BE2C (cell line): ENCODE measurements at regions not wholly inside any gene's neighbourhood (a gene's known extent, or its start where the extent isn't known, plus 50 kb on each side); places are given as distances from the start of the nearest gene placed in this dataset.

Source experiments
- DNase-seq: peaks from one replicate; pipeline ENCODE4 v3.0.0-alpha.2; 2020
- H3K27me3 ChIP-seq: fragments of 250-450 bp; sonication (Bioruptor Pico); 2 replicates; pipeline ENCODE4 v1.5.1; 2020; ENCODE audit warnings: mild to moderate bottlenecking
- H3K36me3 ChIP-seq: fragments of 250-450 bp; sonication (Bioruptor Pico); 2 replicates; pipeline ENCODE4 v1.5.1; 2020; ENCODE audit warnings: mild to moderate bottlenecking
- H3K4me1 ChIP-seq: fragments of 250-450 bp; sonication (Bioruptor Pico); 2 replicates; pipeline ENCODE4 v1.5.1; 2020
- H3K4me3 ChIP-seq: 2 replicates; pipeline ENCODE4 v1.5.1; 2011; ENCODE audit warnings: low read depth, low read length
- H3K9me3 ChIP-seq: fragments of 250-450 bp; sonication (Bioruptor Pico); 2 replicates; pipeline ENCODE4 v1.5.1; 2020
- TF ChIP-seq, protein P1 (sequence below): IDR thresholded peaks from 2 replicates; pipeline ENCODE4 v1.5.1; 2012; ENCODE audit warnings: mild to moderate bottlenecking, low read depth, low read length

DNA sequence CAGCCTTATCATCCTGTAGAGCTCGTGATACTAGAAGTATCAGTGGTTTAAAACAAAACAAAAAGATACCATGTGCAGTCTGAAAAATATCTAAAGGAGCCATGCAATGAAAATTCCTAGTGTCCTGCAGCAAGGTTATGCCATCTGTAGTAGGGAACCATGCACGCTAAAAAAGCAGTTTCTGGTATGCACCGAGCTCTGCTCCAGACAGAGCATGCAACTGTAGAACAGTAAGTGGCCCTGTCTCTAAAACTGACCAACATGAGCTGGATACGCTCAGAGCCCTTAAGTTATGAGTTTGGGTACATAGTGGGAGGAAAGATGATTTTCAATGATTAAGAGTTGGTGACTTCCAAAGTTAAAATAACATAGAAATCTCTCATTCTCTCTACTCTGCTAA is 159.3 kb upstream of the ADAMTS5 start:
- no peak overlapping the region for H3K4me3 ChIP-seq
- H3K9me3 ChIP-seq = no peaks in the 10 kb centered on the region
- no peak for DNase-seq
- TF ChIP-seq, protein P1, sequence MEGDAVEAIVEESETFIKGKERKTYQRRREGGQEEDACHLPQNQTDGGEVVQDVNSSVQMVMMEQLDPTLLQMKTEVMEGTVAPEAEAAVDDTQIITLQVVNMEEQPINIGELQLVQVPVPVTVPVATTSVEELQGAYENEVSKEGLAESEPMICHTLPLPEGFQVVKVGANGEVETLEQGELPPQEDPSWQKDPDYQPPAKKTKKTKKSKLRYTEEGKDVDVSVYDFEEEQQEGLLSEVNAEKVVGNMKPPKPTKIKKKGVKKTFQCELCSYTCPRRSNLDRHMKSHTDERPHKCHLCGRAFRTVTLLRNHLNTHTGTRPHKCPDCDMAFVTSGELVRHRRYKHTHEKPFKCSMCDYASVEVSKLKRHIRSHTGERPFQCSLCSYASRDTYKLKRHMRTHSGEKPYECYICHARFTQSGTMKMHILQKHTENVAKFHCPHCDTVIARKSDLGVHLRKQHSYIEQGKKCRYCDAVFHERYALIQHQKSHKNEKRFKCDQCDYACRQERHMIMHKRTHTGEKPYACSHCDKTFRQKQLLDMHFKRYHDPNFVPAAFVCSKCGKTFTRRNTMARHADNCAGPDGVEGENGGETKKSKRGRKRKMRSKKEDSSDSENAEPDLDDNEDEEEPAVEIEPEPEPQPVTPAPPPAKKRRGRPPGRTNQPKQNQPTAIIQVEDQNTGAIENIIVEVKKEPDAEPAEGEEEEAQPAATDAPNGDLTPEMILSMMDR = no peak
- H3K36me3 ChIP-seq = no peaks in the 10 kb centered on the region
- no peaks in the 10 kb centered on the region for H3K27me3 ChIP-seq
- H3K4me1 ChIP-seq = peaks cover 14% of the 10 kb centered on the region; the same call in 1 of the 2 replicates

DNA sequence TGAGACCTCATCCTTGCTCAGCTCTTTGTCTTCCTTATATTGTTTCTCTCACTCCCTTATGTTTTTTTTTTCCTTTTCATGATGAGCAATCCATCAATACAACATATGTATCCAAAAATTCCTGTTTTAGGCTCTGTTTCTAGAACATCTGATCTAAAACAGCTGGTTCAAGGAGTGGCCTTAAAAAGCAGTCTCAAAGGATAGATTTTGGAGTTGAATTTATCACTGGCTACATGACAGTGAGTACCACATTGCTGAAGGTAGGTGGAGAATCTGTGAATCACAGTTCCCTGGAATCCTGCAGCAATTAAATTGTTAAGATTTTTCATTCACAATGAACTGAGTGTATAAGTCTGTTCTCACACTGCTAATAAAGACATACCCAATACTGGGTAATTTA is 155.8 kb upstream of the ADAMTS5 start:
- Histone ChIP-seq H3K36me3 (no peaks in the 10 kb centered on the region), H3K4me3 (no peak overlapping the region), H3K27me3 (no peaks in the 10 kb centered on the region), H3K9me3 (no peaks in the 10 kb centered on the region), H3K4me1 (no peaks in the 10 kb centered on the region)
- TF ChIP-seq, protein P1 = no peak
- no peak for DNase-seq

DNA sequence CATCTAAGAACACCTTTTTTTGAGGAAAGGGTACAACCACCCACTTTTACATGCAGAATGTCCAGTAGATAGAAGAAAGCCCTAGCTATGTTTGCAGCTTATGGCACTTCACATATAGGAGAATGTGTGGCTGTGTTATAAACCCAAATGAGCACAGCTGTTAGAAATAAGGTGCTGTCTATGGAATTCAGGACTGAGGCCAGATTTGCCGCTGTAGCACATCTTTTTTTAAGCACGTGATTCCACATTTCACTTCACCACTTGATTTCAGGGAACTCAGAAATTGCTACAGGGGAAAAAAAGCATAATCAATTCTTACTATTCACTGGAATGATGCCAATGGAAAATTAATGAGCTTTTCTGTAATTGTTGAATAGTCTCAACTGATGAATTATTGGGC is 147.2 kb upstream of the ADAMTS5 start:
- TF ChIP-seq, protein P1 = no peak
- Histone ChIP-seq H3K27me3 (no peaks in the 10 kb centered on the region), H3K4me1 (peaks cover 13% of the 10 kb centered on the region), H3K36me3 (no peaks in the 10 kb centered on the region), H3K9me3 (no peaks in the 10 kb centered on the region), H3K4me3 (no peak overlapping the region)
- no peak for DNase-seq

DNA sequence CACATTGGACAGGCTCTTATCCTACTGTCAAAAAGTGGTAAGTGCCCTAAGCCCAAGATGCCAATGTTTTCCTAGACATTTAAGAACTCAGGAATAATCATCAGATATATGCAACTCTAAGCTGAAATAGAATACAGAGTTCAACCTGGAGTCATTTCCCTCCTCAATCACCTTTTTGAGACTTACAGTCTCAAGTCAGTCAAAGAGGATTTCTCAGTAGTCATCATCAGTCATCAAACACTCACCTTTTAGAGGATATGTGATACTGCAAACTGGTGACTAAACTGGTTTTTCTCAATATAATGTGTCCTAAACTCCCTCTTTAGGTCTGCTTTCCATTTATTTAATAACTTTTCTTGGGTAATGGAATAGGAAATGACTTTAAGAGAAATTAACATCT is 145.3 kb upstream of the ADAMTS5 start:
- Histone ChIP-seq H3K4me1 (peaks cover 17% of the 10 kb centered on the region), H3K27me3 (no peaks in the 10 kb centered on the region), H3K36me3 (no peaks in the 10 kb centered on the region), H3K9me3 (no peaks in the 10 kb centered on the region), H3K4me3 (no peak overlapping the region)
- no peak for DNase-seq
- TF ChIP-seq, protein P1 = no peak

DNA sequence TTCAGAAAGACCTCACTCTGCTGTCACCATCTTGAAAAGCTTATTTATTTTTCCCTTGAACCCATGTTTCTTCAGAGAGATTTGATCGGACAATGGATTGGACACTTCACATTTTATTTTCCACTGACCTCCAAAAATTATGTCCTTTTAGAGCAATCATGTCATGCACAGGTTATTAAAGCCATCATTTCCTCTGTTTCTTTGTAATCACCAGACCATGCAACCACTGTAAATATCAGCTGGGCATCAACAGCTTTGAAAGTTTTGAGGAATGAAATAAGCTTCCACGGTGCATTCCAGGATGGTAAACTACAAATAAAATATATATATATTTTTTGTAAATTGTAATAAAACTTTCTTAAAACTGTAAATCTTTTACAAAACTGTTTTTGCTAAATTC is 144.1 kb upstream of the ADAMTS5 start:
- Histone ChIP-seq H3K36me3 (no peaks in the 10 kb centered on the region), H3K4me1 (peaks cover 17% of the 10 kb centered on the region), H3K4me3 (no peak overlapping the region), H3K9me3 (no peaks in the 10 kb centered on the region), H3K27me3 (no peaks in the 10 kb centered on the region)
- DNase-seq = no peak
- TF ChIP-seq, protein P1 = no peak

DNA sequence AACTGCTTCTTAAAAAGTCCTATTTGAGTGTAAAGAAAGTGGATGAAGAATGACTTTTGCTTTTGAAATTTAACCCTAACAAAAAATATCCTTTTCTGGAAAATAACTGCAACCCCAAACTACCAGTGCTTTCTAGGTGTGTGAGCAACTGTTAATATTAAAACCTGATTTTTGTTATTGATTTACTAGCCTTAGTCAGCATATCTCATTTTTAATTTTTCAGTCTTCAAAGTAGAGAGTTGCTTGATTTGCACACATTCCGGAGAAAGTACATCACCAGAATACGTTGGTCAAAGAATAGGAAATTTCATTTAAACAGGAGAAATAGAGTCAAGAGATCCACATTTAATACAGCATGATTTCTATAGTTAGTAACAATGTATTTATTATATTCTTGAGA is 141.8 kb upstream of the ADAMTS5 start:
- TF ChIP-seq, protein P1 = no peak
- peaks cover 24% of the 10 kb centered on the region for H3K4me1 ChIP-seq
- H3K27me3 ChIP-seq = no peaks in the 10 kb centered on the region
- H3K36me3 ChIP-seq = no peaks in the 10 kb centered on the region
- no peak for DNase-seq
- H3K4me3 ChIP-seq = no peak overlapping the region
- H3K9me3 ChIP-seq = no peaks in the 10 kb centered on the region
